ENCODE measurements at regions not wholly inside any gene's neighbourhood (a gene's known extent, or its start where the extent isn't known, plus 50 kb on each side); places are given as distances from the start of the nearest gene placed in this dataset.

DNA sequence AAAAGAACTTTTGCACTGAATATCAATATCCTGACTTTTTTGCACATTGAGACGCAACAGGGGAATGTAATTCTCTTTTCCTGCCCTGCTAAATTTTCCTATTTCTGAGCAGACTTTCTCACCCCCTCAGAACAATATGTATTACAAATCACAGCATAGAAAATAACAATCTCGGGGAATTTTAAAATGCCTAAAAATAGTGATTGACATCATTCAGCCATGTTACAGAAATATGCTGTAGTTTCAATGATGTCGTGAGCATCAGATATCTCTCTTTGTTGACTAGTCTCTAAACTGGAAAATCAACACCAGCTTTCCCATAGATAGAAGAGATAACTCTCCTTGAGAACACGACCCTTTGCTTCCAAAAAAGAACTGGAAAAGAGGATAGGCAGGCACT, 166.7 kb downstream of the ZDHHC21 start:
- no peaks in the 10 kb centered on the region for H3K79me2 ChIP-seq
- no peak overlapping the region for H3K4me2 ChIP-seq (ENCODE audit: low read length)
- H3K27me3 ChIP-seq (ENCODE audit: control insufficient read depth, insufficient read depth, low read length) = no peaks in the 10 kb centered on the region
- H3K36me3 ChIP-seq (ENCODE audit: control insufficient read depth, insufficient read depth, low read length) = no peaks in the 10 kb centered on the region
- H2AFZ ChIP-seq = no peak overlapping the region
- no peak overlapping the region for H3K9ac ChIP-seq
- H3K9me3 ChIP-seq (ENCODE audit: control insufficient read depth, low read length) = no peaks in the 10 kb centered on the region
- H3K27ac ChIP-seq = no peak overlapping the region
- TF ChIP-seq, protein P1, sequence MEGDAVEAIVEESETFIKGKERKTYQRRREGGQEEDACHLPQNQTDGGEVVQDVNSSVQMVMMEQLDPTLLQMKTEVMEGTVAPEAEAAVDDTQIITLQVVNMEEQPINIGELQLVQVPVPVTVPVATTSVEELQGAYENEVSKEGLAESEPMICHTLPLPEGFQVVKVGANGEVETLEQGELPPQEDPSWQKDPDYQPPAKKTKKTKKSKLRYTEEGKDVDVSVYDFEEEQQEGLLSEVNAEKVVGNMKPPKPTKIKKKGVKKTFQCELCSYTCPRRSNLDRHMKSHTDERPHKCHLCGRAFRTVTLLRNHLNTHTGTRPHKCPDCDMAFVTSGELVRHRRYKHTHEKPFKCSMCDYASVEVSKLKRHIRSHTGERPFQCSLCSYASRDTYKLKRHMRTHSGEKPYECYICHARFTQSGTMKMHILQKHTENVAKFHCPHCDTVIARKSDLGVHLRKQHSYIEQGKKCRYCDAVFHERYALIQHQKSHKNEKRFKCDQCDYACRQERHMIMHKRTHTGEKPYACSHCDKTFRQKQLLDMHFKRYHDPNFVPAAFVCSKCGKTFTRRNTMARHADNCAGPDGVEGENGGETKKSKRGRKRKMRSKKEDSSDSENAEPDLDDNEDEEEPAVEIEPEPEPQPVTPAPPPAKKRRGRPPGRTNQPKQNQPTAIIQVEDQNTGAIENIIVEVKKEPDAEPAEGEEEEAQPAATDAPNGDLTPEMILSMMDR (IDR thresholded peaks at IDR 0.05) = no peak
- H3K4me3 ChIP-seq (ENCODE audit: low read depth, low read length) = no peak overlapping the region
- no peaks in the 10 kb centered on the region for H3K4me1 ChIP-seq

DNA sequence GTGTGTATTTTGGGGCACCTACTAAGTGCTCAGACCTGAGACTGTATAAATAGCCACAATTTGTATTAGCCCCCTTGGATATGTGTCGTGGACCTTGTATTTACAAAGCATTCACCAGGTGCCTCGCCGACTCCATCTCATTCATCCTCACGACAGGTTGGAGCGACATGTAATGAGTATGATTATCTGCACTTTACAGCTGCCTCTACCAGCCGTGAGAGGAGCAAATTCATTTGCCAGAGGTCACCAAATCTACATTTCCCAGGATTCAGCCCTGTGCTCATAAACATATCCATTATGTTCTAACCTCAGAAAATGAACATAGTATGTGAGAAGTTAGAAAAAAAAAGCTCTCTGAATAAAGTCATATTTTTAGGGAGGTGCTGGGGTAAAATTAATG, 167.4 kb downstream of the ZDHHC21 start:
- Histone ChIP-seq H3K9ac (no peak overlapping the region), H3K4me3 (ENCODE audit: low read depth, low read length) (no peak overlapping the region), H3K27ac (no peak overlapping the region), H2AFZ (no peak overlapping the region), H3K27me3 (ENCODE audit: control insufficient read depth, insufficient read depth, low read length) (no peaks in the 10 kb centered on the region), H3K4me2 (ENCODE audit: low read length) (no peak overlapping the region), H3K4me1 (no peaks in the 10 kb centered on the region), H3K79me2 (no peaks in the 10 kb centered on the region), H3K9me3 (ENCODE audit: control insufficient read depth, low read length) (no peaks in the 10 kb centered on the region), H3K36me3 (ENCODE audit: control insufficient read depth, insufficient read depth, low read length) (no peaks in the 10 kb centered on the region)
- TF ChIP-seq, protein P1 (IDR thresholded peaks at IDR 0.05) = no peak

DNA sequence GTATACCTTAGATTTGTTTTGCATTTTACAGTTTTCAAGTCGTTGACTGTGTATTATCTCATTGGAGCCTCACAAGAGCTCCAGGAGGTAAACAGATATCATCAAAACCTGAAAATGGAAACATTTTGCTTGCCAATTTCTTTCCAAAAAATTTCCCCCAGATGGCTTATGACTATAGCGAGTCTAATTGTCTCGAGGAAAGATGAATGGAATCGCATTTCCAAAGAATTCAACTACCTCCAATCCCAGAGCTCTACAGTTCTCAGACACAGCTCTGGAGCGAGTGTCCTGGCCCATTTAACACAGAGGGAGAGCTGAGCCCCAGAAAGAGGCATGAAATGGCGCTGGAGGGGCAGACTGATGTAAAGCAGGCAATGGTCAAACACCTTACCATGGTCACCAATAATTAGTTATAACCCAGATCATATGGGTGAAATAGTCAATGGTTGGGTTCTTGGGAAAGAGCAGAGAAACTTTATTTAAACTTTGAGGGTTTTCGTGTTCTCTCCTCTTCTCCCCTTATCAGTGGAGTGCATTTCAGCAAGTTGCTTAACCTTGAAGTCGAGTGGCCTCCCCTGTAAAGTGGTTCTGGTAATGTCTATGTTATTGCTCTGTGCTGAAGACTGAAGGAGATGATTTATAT, 168.2 kb downstream of the ZDHHC21 start:
- Histone ChIP-seq H3K9me3 (ENCODE audit: control insufficient read depth, low read length) (no peaks in the 10 kb centered on the region), H3K79me2 (no peaks in the 10 kb centered on the region), H3K36me3 (ENCODE audit: control insufficient read depth, insufficient read depth, low read length) (no peaks in the 10 kb centered on the region), H3K4me2 (ENCODE audit: low read length) (no peak overlapping the region), H3K27me3 (ENCODE audit: control insufficient read depth, insufficient read depth, low read length) (no peaks in the 10 kb centered on the region), H3K4me1 (no peaks in the 10 kb centered on the region), H3K27ac (no peak overlapping the region), H3K9ac (no peak overlapping the region), H2AFZ (no peak overlapping the region), H3K4me3 (ENCODE audit: low read depth, low read length) (no peak overlapping the region)
- TF ChIP-seq, protein P1 (IDR thresholded peaks at IDR 0.05) = no peak

GRCh38 chr9:14523545-14523944, 169.7 kb downstream of the ZDHHC21 start:
- Histone ChIP-seq H3K79me2 (no peaks in the 10 kb centered on the region), H3K36me3 (ENCODE audit: control insufficient read depth, insufficient read depth, low read length) (no peaks in the 10 kb centered on the region), H3K9me3 (ENCODE audit: control insufficient read depth, low read length) (no peaks in the 10 kb centered on the region), H3K4me2 (ENCODE audit: low read length) (no peak overlapping the region), H3K4me3 (ENCODE audit: low read depth, low read length) (no peak overlapping the region), H3K27ac (no peak overlapping the region), H2AFZ (no peak overlapping the region), H3K27me3 (ENCODE audit: control insufficient read depth, insufficient read depth, low read length) (no peaks in the 10 kb centered on the region), H3K4me1 (no peaks in the 10 kb centered on the region), H3K9ac (no peak overlapping the region)
- TF ChIP-seq, protein P1 (IDR thresholded peaks at IDR 0.05) = no peak
